ENCODE measurements at regions not wholly inside any gene's neighbourhood (a gene's known extent, or its start where the extent isn't known, plus 50 kb on each side); places are given as distances from the start of the nearest gene placed in this dataset.

- 100% methylated on average over 1 of the region's 1 CpG for WGBS (ENCODE audit: insufficient coverage)
Observed at GRCh38 chr2:196391149-196391479, 219.7 kb upstream of the STK17B start.

GRCh38 chr2:196399096-196399495 lies 227.7 kb upstream of the STK17B start:
- Mint-ChIP-seq H3K4me3 (no peak overlapping the region), H3K9me3 (no peaks in the 10 kb centered on the region), H3K27ac (no peak overlapping the region), H3K27me3 (ENCODE audit: low read depth in 3 of 3) (peaks cover 0 to 2% (median 0%) of the 10 kb centered on the region in 3 donors), H3K36me3 (no peaks in the 10 kb centered on the region), H3K4me1 (peaks cover 8% of the 10 kb centered on the region)
- Histone ChIP-seq H3K9ac (ENCODE audit: insufficient read depth, low read length, poor library complexity, severe bottlenecking) (no peak overlapping the region), H2AFZ (ENCODE audit: insufficient read depth, low read depth, low read length, poor library complexity, severe bottlenecking) (no peak overlapping the region), H4K20me1 (ENCODE audit: insufficient read depth, low read length) (no peaks in the 10 kb centered on the region), H3K4me1 (ENCODE audit: control insufficient read depth in 1 of 2, insufficient read depth in 2 of 2, low read length in 2 of 2) (no peaks in the 10 kb centered on the region), H3K27ac (ENCODE audit: low read depth in 1 of 2, low read length in 2 of 2) (no peak overlapping the region), H3K4me3 (replicated peaks in 1 of 3; ENCODE audit: low read depth in 2 of 3, low read length in 3 of 3) (no peak overlapping the region), H3K27me3 (ENCODE audit: control insufficient read depth in 2 of 2, insufficient read depth in 2 of 2, low read length in 2 of 2) (no peaks in the 10 kb centered on the region), H3K4me2 (replicated peaks; ENCODE audit: extremely low read depth, low read length, poor library complexity, severe bottlenecking) (no peak overlapping the region), H3K36me3 (replicated peaks in 1 of 2; ENCODE audit: control insufficient read depth in 1 of 2, insufficient read depth in 2 of 2, low read length in 2 of 2) (no peaks in the 10 kb centered on the region), H3K79me2 (ENCODE audit: insufficient read depth, low read length) (no peaks in the 10 kb centered on the region), H3K9me3 (replicated peaks in 1 of 2; ENCODE audit: control insufficient read depth in 1 of 2, insufficient read depth in 1 of 2, low read length in 2 of 2) (no peaks in the 10 kb centered on the region)
- DNase-seq = no peak
- intact Hi-C loops (cut with micrococcal nuclease) = no loop called here
- TF ChIP-seq CTCF (IDR thresholded peaks at IDR 0.05) = no peak
- WGBS (ENCODE audit: insufficient coverage) = no CpG with 5 or more reads among the region's 1 CpG

More at GRCh38 chr2:196391149-196391479, 219.7 kb upstream of the STK17B start:
- intact Hi-C loops (cut with micrococcal nuclease) = no loop called here
- Histone ChIP-seq H3K4me3 (replicated peaks in 1 of 3; ENCODE audit: low read depth in 2 of 3, low read length in 3 of 3) (no peak overlapping the region), H3K79me2 (ENCODE audit: insufficient read depth, low read length) (no peaks in the 10 kb centered on the region), H3K9me3 (replicated peaks in 1 of 2; ENCODE audit: control insufficient read depth in 1 of 2, insufficient read depth in 1 of 2, low read length in 2 of 2) (no peaks in the 10 kb centered on the region), H3K4me2 (replicated peaks; ENCODE audit: extremely low read depth, low read length, poor library complexity, severe bottlenecking) (no peak overlapping the region), H3K36me3 (replicated peaks in 1 of 2; ENCODE audit: control insufficient read depth in 1 of 2, insufficient read depth in 2 of 2, low read length in 2 of 2) (no peaks in the 10 kb centered on the region), H3K4me1 (ENCODE audit: control insufficient read depth in 1 of 2, insufficient read depth in 2 of 2, low read length in 2 of 2) (no peaks in the 10 kb centered on the region), H3K9ac (ENCODE audit: insufficient read depth, low read length, poor library complexity, severe bottlenecking) (no peak overlapping the region), H3K27me3 (ENCODE audit: control insufficient read depth in 2 of 2, insufficient read depth in 2 of 2, low read length in 2 of 2) (no peaks in the 10 kb centered on the region), H3K27ac (ENCODE audit: low read depth in 1 of 2, low read length in 2 of 2) (no peak overlapping the region), H2AFZ (ENCODE audit: insufficient read depth, low read depth, low read length, poor library complexity, severe bottlenecking) (no peak overlapping the region), H4K20me1 (ENCODE audit: insufficient read depth, low read length) (no peaks in the 10 kb centered on the region)
- no peak for TF ChIP-seq CTCF (IDR thresholded peaks at IDR 0.05)
- DNase-seq = no peak
- Mint-ChIP-seq H3K27me3 (ENCODE audit: low read depth in 3 of 3) (peaks cover 0 to 2% (median 0%) of the 10 kb centered on the region in 3 donors), H3K4me3 (no peak overlapping the region), H3K27ac (no peak overlapping the region), H3K4me1 (no peaks in the 10 kb centered on the region), H3K9me3 (peaks cover 0 to 3% (median 0%) of the 10 kb centered on the region in 7 donors), H3K36me3 (no peaks in the 10 kb centered on the region)

Data from CD14-positive monocyte (primary cell).